Activated T-cell treated with anti-CD3 and anti-CD28 coated beads for 1 hour (primary cell): ENCODE measurements at regions not wholly inside any gene's neighbourhood (a gene's known extent, or its start where the extent isn't known, plus 50 kb on each side); places are given as distances from the start of the nearest gene placed in this dataset.

ENCODE experiments used
- DNase-seq: peaks from one replicate; pipeline ENCODE4 v3.0.0-alpha.2; 2020; ENCODE audit warnings: low read depth

DNA sequence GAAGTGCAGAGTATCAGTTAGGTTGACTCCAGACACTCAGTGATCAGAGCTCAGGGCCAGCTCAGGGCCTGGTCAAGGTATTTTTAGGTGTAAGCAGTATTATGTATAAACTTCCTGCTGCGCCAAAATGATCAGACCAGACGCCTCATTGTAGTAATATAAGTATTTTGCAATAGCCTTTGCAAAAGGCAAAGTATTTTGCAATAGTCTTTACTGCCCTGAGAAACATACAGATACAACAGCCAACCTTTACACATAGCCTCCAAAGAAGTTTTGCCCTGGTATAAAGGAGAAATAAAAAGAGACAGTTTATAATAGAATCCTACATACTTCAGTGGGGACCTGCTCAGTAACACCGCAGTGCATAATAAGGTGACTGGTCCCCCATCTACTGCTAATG, 333.0 kb upstream of the EEF2KMT start:
- no peak for DNase-seq

DNA sequence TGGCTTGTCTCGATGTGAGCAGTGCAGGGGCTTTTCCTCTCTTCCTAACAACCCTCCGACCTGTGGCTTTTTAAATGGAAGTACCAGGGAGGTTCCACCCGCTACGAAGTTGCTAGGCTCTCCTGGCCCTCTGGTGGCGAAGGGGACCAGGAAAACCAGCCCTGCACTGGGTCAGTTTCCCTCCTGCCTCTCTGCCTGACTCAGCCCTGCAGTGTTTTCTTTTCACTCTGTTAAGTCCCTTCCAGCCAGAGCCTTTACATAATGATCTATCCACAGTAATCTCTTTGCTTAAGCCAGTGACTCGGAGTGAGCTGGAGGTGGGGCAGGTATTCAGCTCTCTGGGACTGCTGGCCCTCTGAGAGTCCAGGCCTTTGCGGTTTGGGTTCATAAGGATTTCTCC, 331.3 kb upstream of the EEF2KMT start:
- DNase-seq = no peak

DNA sequence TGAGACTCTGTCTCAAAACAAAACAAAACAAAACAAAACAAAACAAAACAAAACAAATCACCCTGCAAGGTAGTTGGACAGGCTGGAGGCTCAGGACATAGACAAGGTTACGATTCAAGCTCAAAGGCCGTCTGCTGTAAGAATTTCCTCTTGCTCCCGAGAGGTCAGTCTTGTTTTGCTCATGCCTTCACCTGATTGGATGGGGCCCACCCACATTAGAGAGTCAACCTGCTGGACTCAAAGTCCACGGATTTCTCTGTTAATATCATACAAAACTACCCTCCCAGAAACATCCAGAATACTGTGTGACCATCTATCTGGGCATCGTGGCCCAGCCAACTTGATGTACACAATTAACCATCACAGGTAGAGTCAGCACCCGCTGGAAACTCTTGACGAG, 330.0 kb upstream of the EEF2KMT start:
- DNase-seq = no peak

DNA sequence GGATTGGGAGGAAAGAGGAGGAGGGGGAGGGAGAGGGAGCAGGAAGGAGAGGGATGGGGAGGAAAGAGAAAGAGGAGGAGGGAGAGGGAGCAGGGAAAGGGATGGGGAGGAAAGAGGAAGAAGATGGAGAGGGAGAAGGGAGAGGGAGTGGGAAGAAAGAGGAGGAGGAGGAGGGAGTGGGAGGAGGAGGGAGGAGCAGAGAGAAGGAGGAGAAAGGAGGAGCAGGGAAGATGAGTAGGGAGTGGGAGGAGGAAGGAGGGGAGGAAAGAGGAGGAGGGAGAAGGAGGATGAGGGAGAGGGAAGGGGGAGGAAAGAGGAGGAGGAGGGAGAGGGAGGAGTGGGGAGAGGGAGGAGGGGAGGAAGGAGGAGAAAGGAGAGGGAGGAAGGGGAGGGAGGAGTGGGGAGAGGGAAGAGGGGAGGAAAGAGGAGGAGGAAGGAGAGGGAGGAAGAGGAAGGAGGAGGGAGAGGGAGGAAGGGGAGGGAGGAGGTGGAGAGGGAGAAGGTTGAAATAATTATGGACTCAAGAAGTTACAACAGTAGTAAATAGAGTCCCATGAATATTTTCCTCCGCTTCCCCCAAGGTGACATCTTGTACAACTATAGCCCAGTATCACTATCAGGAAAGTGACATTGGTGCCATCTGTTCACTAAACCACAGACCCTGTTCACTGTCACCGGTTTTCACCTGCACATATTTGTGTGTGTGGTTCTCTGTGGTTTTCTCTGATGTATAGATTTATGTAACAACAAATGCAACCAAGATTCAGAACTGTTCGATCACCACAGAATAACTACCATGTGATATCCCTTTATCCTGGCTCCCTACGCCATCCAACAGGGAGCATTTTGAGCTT, 325.3 kb upstream of the EEF2KMT start:
- no peak for DNase-seq

DNA sequence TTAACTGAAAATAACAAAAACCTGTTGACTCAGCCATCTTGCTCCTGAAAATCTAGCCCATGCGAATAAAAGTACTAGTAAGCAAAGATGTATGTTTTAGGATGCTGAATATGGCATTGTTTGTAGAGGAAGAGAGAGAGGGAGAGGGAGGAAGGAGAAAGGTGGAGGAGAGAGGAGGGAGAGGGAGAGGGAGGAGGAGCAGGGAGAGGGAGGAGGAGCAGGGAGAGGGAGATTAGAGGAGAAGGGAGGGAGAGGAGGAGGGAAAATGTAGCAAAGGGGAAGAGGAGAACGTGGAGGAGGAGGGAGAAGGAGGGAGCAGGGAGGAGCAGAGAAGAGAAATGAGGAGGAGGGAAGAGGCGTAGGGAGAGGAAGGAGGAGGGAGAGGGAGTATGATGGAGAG, 324.5 kb upstream of the EEF2KMT start:
- DNase-seq = no peak

DNA sequence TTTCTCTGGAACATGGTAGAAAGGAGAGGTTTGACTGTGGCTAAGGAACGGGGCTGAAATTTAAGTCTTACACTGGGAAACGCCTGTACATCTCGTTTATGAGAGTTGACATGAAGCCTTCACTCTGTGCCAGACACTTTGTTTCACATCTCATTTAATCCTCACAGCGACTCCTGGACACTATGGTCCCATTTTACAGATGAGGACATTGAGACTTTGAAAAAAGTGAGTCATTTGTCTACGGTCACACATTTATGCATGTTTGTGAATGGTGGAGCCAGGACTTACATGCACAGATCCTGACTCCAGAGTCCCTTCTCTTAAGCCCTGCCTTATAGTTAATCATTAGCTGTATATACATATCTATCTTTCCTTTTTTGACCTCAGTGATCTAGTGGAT, 318.4 kb upstream of the EEF2KMT start:
- no peak for DNase-seq

DNA sequence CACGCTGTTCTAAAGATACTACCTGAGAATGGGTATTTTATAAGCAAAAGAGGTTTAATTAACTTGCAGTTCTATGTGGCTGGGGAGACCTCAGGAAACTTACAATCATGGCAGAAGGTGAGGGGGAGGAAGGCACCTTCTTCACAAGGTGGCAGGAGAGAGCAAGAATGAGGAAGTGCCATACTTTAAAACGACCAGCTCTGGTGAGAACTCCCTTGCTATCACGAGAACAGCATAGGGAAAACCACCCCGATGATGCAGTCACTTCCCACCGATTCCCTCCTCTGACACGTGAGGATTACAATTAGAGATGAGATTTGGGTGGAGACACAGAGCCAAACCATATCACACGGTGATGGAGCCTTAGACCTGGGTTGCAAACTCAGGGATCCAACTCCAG, 317.5 kb upstream of the EEF2KMT start:
- no peak for DNase-seq

DNA sequence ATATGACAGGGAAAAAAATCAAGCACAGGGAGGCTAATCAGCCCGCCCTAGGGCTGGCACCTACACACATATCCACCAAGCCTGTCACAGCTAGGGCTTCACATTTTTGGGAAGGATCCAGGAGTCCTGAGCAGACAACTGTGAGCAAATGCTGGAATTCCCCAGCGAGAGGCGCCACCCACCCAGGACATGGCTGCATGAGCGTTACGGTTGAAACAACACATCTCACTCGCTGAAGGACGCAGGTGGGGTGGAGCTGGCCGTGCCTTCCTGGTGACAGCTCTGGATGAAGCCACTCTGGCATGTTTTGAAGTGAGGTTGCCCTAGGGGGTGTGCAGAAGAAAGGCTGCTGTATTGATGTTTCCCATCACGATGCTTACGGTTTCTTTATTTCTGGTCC, 315.1 kb upstream of the EEF2KMT start:
- no peak for DNase-seq

DNA sequence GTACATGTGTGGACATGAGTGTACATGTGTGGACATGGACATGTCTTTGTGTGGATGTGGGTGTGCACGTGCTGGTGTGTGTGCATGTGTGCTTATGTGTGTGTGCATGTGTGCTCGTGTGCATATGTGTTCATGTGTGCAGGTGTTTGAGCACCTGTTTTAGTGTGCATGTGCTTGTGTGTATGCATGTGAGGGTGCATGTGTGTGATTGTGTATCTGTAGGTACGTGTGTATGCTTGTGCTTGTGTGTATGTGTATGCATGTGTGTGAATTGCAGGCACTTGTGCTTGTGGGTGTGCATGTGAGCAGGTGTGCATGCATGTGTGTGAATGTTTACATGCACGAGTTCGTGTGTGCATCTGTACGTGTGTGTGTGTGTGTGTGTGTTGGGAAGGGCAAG, 300.6 kb upstream of the EEF2KMT start:
- DNase-seq = no peak

DNA sequence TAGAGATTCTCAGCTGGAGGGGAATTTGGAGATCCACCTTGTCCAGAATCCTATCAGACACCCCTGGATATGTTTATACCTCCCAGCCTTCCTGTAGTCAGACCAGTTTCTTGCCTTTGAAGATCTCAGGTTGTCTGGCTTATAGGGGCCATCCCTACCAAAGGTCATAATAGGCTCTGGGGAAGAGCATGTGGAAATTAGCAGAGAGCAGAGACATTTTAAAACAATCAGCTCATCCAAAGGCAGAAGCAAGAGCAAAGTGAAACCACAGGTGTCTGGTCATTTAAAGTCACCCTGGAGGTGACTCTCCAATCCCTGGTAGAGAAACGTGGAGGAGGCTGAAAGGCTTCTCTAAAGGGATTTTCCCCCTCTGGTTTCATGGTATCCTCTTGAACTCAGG, 299.3 kb upstream of the EEF2KMT start:
- DNase-seq = no peak

DNA sequence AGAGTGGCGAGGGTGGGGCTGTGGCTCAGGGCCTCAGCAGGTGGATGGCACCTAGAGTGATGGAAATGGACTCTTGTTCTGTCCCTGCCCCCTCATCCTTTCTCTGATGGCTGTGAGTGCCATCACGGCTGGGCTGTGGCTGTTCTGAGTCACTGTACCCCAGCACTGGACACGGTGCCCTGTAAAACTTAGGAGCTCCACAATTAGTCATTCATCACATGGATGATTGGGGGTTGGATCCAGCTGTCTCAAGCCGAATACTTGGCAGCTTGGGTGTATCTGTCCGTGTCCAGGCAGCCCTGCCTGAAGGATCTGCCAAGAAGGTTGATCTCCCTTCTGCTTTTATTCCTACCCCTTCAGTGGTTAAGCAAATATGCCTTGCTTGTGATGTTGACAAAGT, 295.5 kb upstream of the EEF2KMT start:
- DNase-seq = no peak

DNA sequence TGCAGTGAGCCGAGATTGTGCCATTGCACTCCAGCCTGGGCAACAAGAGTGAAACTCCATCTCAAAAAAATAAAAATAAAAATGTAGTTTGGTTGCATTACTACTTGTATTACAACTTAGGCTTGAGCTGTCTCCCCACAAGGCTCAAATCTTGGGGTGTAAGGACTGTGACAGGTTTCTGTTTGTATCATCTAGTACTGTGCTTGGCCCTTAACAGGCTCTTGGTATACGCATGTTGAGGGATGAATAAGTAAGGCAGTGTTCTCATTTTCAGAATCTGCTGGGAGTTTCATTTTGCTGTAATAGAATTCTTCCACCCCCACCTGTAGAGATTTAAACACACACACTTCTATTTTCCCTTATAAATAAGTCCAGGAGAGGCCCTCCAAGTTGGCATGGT, 289.4 kb upstream of the EEF2KMT start:
- no peak for DNase-seq

DNA sequence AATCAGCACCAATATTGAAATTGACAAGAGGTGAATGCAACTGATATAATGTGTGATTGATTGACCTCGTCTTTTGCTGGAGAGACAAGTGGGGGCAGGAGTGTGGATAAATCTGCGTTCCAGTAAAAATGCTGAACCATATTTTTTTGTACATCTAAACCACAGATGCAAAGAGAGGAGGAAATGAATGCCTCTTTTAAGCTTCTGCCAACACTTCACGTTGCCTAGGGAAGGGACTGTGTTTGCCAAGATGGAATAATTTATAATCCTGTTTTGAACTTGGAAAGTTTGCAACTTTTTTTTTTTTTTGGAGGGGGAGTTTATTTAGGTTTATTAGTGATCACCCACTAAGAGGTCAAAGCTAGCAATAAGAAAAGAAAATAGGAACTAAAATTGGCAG, 288.2 kb upstream of the EEF2KMT start:
- DNase-seq = no peak

DNA sequence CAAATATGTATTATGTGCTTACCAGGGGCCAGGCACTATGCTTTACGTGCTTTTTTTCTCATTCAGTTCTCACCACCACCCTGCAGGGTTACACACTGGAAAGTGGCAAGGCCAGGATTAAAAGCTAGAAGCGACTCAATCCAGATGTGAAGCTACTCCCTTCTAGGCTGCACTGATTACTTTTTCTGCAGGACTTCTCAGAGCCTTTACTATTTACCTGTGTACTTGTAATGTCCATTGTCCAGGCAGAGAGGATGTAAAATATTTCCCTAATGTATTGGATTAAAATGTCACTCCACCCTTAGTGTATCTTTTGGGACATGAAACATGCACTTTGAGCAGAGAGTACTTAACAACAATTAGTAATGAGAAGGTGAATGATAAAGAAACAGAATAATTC, 287.5 kb upstream of the EEF2KMT start:
- no peak for DNase-seq

DNA sequence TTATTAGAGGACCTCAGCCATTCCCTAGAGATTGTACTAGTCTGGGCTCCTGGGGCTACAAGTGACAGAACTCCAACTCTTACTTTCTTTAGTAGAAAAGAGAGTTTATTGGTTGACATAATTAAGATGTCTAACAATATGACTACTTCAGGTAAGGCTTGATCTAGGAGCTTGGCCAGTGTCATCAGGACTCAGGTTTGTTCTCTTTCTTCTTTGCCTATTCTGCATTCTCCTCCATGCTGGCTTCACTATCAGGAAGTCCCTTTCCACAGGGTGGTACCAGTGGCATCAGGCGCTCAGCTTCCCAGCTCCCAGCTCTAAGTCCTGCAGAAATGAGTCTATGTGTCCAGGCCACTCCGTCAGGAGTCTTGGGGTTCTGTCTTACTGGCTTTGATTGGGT, 286.1 kb upstream of the EEF2KMT start:
- no peak for DNase-seq

DNA sequence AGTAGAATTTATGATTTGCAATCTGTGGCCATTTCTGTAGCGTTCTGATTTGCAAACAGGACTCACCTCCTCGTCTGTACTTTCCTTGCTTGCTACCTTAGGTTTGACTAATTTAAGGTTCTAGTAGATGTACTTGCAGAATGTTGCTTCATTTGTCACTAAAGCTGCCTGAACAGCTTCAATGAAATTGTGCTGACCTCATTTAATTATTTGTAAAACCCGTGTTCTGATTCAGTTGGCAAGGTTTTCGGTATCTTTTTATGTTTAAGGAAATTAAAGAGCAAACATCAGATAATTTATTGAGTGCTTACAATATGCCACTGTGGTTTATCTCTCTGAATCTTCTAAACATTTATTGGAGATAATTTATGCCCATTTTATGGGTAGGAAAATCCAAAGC, 284.9 kb upstream of the EEF2KMT start:
- no peak for DNase-seq

DNA sequence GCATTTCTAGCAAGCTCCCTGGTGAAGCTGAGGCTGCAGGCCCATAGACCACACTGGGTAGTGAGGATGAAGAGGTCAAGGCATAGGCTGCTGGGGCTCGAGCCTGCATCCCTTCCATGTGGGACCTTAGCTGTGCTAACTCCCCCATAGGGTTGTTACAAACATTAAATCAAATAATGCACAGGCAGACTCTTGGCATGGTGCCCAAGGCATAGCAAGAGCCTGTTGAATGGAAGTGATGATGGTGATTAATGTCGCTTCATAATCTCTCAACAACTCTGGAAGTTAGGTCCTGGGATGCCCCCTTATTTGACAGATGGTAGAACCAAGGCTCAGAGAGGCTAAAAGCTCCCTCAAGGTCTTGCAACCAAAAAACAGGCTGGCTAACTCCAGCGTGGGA, 283.9 kb upstream of the EEF2KMT start:
- no peak for DNase-seq

DNA sequence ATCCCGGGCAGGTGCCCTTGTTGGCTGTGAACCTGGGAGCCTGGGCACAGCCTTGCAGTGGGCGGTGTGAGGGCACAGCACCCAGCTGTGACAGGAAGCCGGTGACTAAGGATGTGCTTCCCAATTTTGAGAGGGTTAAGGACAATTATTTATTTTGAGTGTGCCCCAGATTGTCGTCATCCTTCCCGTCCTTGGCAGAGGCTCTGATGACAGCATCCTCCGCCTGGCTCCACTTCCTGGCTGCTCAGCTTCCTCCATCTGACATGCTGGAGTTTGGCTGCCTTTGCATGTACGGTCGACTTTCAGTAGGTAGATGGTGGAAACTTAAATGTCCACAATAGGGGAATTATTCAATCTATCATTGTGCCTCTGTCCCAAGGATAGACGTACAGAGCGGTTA, 282.4 kb upstream of the EEF2KMT start:
- DNase-seq = no peak

DNA sequence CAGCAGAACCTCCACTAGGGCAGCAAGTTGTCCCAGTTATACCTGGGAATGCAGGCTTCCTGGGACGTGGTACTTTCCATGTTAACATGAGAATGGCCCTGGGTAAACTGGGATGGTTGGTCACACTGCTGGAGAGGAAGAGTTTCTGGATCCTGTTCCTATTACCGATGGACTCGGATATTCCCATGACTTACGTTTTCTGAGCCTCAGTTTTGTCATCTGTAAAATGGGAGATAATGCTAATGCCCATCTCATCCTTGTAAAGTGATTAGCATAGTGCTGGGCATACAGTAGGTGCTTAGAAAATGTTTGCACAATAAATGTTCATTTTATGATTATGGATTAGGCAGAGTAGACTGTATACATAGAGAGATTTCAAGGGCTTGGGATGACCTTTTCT, 280.9 kb upstream of the EEF2KMT start:
- DNase-seq = no peak

DNA sequence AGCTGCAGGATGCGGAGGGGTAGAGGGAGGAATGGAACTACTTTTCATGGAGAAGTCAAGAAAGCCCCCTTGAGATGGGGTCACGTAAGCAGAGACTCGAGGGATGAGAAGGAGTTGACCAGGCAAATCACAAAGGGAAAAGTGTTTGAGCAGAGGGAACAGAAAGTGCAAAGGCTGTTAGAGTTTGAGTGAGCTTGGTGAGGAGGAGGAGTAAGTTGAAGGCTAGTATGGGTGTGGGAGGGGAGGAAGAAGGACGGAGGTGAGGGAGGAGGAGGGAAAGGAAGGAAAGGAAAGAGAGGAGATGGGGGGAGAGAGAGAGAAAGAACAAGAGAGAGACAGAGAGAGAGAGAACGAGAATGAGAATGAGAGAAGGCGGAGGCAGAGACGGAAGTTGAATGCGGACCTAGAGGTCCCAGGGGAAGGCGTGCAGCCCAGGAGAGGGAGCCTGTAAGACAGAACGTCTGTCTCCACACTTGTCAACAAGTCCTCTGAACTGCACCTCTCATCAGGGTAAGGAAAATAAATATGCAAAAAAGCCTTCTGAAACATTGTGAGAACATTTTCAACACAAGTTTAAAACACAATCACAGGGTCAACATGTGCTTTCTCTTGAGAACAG, 279.8 kb upstream of the EEF2KMT start:
- DNase-seq = no peak

DNA sequence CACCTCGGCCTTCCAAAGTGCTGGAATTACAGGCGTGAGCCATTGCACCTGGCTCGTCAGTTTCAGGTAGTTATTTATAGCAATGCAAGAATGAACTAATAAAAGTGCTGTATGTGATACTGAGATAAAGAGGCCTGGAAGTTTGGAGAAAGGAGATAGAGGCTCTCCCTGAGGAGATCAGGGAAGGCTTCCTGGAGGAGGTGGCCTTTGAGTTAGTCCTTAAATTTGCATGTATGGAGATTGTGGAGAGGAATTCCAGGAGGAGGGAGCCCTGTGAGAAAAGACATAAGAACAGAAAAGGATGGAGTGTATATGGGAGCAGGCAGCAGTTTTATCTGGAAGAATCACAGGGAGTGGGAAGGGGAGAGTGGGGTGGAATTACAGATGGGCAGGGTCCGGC, 276.6 kb upstream of the EEF2KMT start:
- no peak for DNase-seq

DNA sequence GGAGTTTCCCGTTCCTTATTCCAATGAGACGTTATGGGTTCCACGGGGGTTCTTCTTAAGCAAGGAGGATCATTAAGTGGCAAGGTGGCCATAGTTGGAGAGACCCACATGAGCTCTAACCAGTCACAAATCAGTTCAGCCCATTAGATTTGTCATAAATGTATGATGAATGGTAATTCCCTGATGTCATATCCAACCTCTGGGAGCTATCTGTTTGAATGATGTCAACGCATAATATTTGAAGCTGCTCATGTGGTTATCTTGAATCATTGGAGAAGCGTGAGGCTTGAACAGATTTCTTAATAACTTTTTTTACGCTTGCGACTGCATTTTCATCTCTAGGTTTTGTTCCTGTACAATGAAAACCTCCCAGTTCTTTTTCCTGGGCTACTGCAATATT, 270.4 kb upstream of the EEF2KMT start:
- DNase-seq = no peak

DNA sequence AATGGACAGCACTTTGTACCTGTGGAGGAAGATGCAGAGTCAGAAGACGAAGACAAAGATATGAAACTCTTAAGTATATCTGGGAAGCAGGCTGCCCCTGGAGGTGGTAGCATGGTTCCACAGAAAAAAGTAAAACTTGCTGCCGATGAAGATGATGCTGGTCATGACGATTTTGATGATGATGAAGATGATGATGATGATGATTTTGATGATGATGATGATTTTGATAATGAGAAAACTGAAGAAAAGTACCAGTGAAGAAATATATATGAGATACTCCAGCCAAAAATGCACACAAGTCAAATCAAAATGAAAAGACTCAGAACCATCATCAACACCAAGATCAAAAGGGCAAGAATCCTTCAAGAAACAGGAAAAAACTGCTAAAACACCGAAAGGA, 268.5 kb upstream of the EEF2KMT start:
- no peak for DNase-seq

DNA sequence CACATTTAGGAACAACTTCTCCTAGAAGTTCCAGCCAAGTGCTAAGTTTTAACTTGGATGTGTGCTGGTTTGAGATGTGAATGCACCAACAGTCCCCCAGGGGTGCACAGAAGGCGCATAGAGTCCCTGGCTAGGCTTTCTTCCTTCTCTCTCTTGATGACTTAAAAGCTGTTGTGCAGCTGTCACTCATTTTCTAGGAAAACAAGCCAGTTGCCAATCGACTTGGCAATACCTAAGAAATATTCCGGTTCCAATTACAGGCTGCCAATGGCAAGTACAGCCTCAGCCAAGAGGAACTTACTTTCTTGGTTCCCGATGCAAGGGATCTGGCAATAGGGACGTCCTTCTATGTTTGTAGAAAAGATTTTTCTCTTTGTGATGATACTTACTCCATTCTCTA, 266.6 kb upstream of the EEF2KMT start:
- no peak for DNase-seq
